ENCODE measurements at regions not wholly inside any gene's neighbourhood (a gene's known extent, or its start where the extent isn't known, plus 50 kb on each side); places are given as distances from the start of the nearest gene placed in this dataset.

- intact Hi-C loops (cut with micrococcal nuclease) = loop anchor here (5.0 kb wide), 1 partner anchor 1211 kb away; no protein-coding TSS in a partner anchor
- H4K20me1 ChIP-seq (replicated peaks; ENCODE audit: control insufficient read depth, extremely low read depth, insufficient read depth, low read length) = no peaks in the 10 kb centered on the region
- H3K79me2 ChIP-seq (ENCODE audit: control insufficient read depth, insufficient read depth, low read length) = no peaks in the 10 kb centered on the region
- dilution Hi-C loops (cut with MboI; ENCODE audit: extremely low pct_ligation_motif_present, low sequenced_read_pairs) = no loop called here
- no peak overlapping the region for H3K9ac ChIP-seq (replicated peaks; ENCODE audit: extremely low read depth, insufficient read depth, low read length)
- FAIRE-seq (no peak), DNase-seq (ENCODE audit: low read depth, low spot score) (no peak)
- H3K4me2 ChIP-seq (ENCODE audit: insufficient read depth, low read length) = no peak overlapping the region
- H3K9me1 ChIP-seq (replicated peaks; ENCODE audit: control insufficient read depth, extremely low read depth, insufficient read depth, low read length) = no peaks in the 10 kb centered on the region
- H3K9me3 ChIP-seq (replicated peaks; ENCODE audit: control insufficient read depth, insufficient read depth, low read length) = no peaks in the 10 kb centered on the region
- H3K36me3 ChIP-seq (ENCODE audit: control insufficient read depth in 2 of 2, extremely low read depth in 1 of 2, insufficient read depth in 2 of 2, low read length in 2 of 2) = no peaks in the 10 kb centered on the region
- CTCF ChIA-PET = no interaction called here
- no peak overlapping the region for H3K27ac ChIP-seq (ENCODE audit: insufficient read depth, low read depth, low read length)
- no peak overlapping the region for H2AFZ ChIP-seq (ENCODE audit: low read depth, low read length)
- H3K27me3 ChIP-seq (ENCODE audit: control insufficient read depth in 2 of 2, insufficient read depth in 2 of 2, low read length in 2 of 2) = no peaks in the 10 kb centered on the region
- H3K4me3 ChIP-seq (replicated peaks in 1 of 3; ENCODE audit: insufficient read depth in 1 of 3, low read depth in 1 of 3, low read length in 3 of 3) = no peak overlapping the region
- no peaks in the 10 kb centered on the region for H3K4me1 ChIP-seq (ENCODE audit: control insufficient read depth, extremely low read depth, insufficient read depth, low read length)
- TF ChIP-seq EZH2 (IDR thresholded peaks at IDR 0.05; ENCODE audit: borderline replicate concordance, low read depth, low read length, severe bottlenecking) (no peak), FOS (IDR thresholded peaks at IDR 0.05; ENCODE audit: borderline replicate concordance, insufficient read depth, low read length) (no peak), GATA2 (IDR thresholded peaks at IDR 0.05; ENCODE audit: insufficient read depth, insufficient read length, low read depth, low read length) (no peak), MYC (IDR thresholded peaks at IDR 0.05; ENCODE audit: low read depth, low read length) (no peak), POLR2A (IDR thresholded peaks at IDR 0.05; ENCODE audit: low read depth, low read length) (no peak), MAX (IDR thresholded peaks at IDR 0.05; ENCODE audit: insufficient read depth, insufficient read length) (no peak), CTCF (IDR thresholded peaks at IDR 0.05; ENCODE audit: extremely low read depth in 1 of 2, insufficient read depth in 1 of 2, low read depth in 1 of 2, low read length in 2 of 2) (no peak), JUN (IDR thresholded peaks at IDR 0.05; ENCODE audit: borderline replicate concordance, insufficient read depth, insufficient read length, low read depth) (no peak)
- POLR2A ChIA-PET = no interaction called here
- no TSS peak for BruUV-seq (replicated peaks)
Measured at GRCh38 chr12:115872919-115873357, 404.6 kb downstream of the MED13L start.

Measured in endothelial cell of umbilical vein (primary cell).